GM23248 (cell line): ENCODE measurements at regions not wholly inside any gene's neighbourhood (a gene's known extent, or its start where the extent isn't known, plus 50 kb on each side); places are given as distances from the start of the nearest gene placed in this dataset.

Experiments
- DNase-seq: peaks from one replicate; pipeline ENCODE4 v3.0.0-alpha.2; 2015
- H2AFZ ChIP-seq: fragments of 200-600 bp; sonication (generic); 2 replicates; pipeline ENCODE4 v1.6.1; 2016; ENCODE audit warnings: antibody characterized with exemption
- H3F3A ChIP-seq: fragments of 200-600 bp; sonication (generic); 2 replicates; pipeline ENCODE4 v1.6.1; 2016; ENCODE audit warnings: mild to moderate bottlenecking, antibody characterized with exemption, mixed run types; ENCODE audit not compliant: insufficient read depth
- H3K27ac ChIP-seq: fragments of 200-600 bp; sonication (generic); 2 replicates; pipeline ENCODE4 v1.5.1; 2016; ENCODE audit warnings: mild to moderate bottlenecking
- H3K27me3 ChIP-seq: fragments of 200-600 bp; sonication (generic); replicated peaks from 2 replicates; pipeline ENCODE4 v1.6.1; 2016; ENCODE audit warnings: mild to moderate bottlenecking; ENCODE audit not compliant: insufficient read depth
- H3K36me3 ChIP-seq: fragments of 200-600 bp; sonication (generic); 2 replicates; pipeline ENCODE4 v1.6.1; 2016; ENCODE audit warnings: low read depth, mild to moderate bottlenecking
- H3K4me1 ChIP-seq: fragments of 200-600 bp; sonication (generic); 2 replicates; pipeline ENCODE4 v1.6.1; 2016; ENCODE audit warnings: mild to moderate bottlenecking; ENCODE audit not compliant: insufficient read depth
- H3K4me2 ChIP-seq: fragments of 200-600 bp; sonication (generic); one replicate; pipeline ENCODE4 v1.6.1; 2016; ENCODE audit warnings: mild to moderate bottlenecking; ENCODE audit not compliant: unreplicated experiment
- H3K4me3 ChIP-seq: fragments of 200-600 bp; sonication (generic); 2 replicates; pipeline ENCODE4 v1.5.1; 2016; ENCODE audit warnings: mild to moderate bottlenecking
- H3K79me2 ChIP-seq: fragments of 200-600 bp; sonication (generic); 2 replicates; pipeline ENCODE4 v1.6.1; 2016; ENCODE audit warnings: mild to moderate bottlenecking; ENCODE audit not compliant: insufficient read depth
- H3K9ac ChIP-seq: fragments of 200-600 bp; sonication (generic); 2 replicates; pipeline ENCODE4 v1.6.1; 2016; ENCODE audit warnings: mild to moderate bottlenecking
- H3K9me2 ChIP-seq: fragments of 200-600 bp; sonication (generic); 2 replicates; pipeline ENCODE4 v1.6.1; 2016; ENCODE audit warnings: mixed run types, mild to moderate bottlenecking, moderate library complexity; ENCODE audit not compliant: insufficient read depth
- H3K9me3 ChIP-seq: fragments of 200-600 bp; sonication (generic); one replicate; pipeline ENCODE4 v1.6.1; 2017; ENCODE audit warnings: low read depth
- H4K20me1 ChIP-seq: fragments of 200-600 bp; sonication (generic); 2 replicates; pipeline ENCODE4 v1.6.0; 2016; ENCODE audit not compliant: insufficient read depth
- EZH2 ChIP-seq: fragments of 200-600 bp; sonication (generic); IDR thresholded peaks from 2 replicates; pipeline ENCODE4 v1.6.1; 2018; ENCODE audit warnings: antibody characterized with exemption, mild to moderate bottlenecking; ENCODE audit not compliant: insufficient read depth, poor library complexity, severe bottlenecking
- EZH2phosphoT487 ChIP-seq: fragments of 200-600 bp; sonication (generic); IDR thresholded peaks from 2 replicates; pipeline ENCODE4 v1.6.1; 2018; ENCODE audit warnings: antibody characterized with exemption, moderate library complexity, mild to moderate bottlenecking, low read depth; ENCODE audit not compliant: insufficient read depth
- WGBS, 2 experiments: methylation state at CpG; one replicate each; pipeline ENCODE4 v1.1.6; 2015 to 2017; ENCODE audit warnings: low lambda C conversion rate in 2 of 2, low coverage in 1 of 2; ENCODE audit errors: missing lambda C conversion rate in 2 of 2; 5-methylcytosine and 5-hydroxymethylcytosine counted together
- in situ Hi-C: fragments of 300-500 bp; cut with MboI; formaldehyde crosslinking; loops from 2 replicates; pipeline ENCODE4 v1.15.0; 2020

DNA sequence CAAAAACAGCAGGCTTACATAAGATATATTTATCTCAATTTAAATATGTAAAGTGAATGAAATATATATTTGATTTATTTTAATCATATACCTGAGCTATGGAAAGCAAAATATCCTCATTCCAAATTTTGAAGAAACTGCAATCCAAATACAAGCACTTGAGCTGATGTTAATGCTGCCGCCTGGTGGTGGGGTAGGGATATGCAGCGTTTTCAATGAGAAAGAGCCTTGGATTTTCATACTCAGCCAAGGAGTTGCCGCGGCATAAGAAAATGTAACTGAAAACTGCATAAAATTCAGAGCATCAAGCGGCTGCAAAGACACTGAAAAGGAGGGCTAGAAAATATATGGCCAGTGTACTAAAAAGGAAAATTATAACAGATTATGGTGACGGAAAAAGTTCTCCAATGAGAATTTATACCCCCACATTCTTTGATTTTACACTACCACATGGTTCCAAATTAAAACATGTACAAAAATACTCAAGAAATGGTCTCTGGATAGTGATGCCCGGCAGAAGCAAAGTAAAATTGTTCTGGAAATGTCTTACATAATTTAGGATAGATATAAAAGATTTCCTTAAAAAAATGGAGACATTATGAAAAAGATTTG is 660.3 kb upstream of the PITX2 start:
- H3K79me2 ChIP-seq, result no peaks in the 10 kb centered on the region
- H2AFZ ChIP-seq, result peak overlapping the region; percentile 64
- no peaks in the 10 kb centered on the region for H4K20me1 ChIP-seq
- WGBS, 2 experiments, result 28 to 29% methylated on average over 7 of the region's 7 CpGs
- in situ Hi-C loops, result no loop called here
- TF ChIP-seq EZH2, result no peak
- no peak for TF ChIP-seq EZH2phosphoT487
- no peak overlapping the region for H3K9ac ChIP-seq
- peak overlapping the region; percentile 31 for H3K4me2 ChIP-seq
- DNase-seq, result peak; percentile 56
- no peaks in the 10 kb centered on the region for H3K9me2 ChIP-seq
- H3K4me3 ChIP-seq, result peak overlapping the region; percentile 30; the same call in 1 of the 2 replicates
- H3F3A ChIP-seq, result no peaks in the 10 kb centered on the region
- H3K4me1 ChIP-seq, result 0 out of 2 replicates have a peak, but pooled peaks cover 4% of the 10 kb centered on the region
- no peaks in the 10 kb centered on the region for H3K9me3 ChIP-seq
- no peaks in the 10 kb centered on the region for H3K27me3 ChIP-seq
- H3K36me3 ChIP-seq, result no peaks in the 10 kb centered on the region
- no peak overlapping the region for H3K27ac ChIP-seq

GRCh38 chr4:111296466-111296865 is 673.6 kb upstream of the PITX2 start:
- Histone ChIP-seq H3K36me3 (no peaks in the 10 kb centered on the region), H3K9me3 (no peaks in the 10 kb centered on the region), H3K4me3 (no peak overlapping the region), H2AFZ (no peak overlapping the region), H4K20me1 (no peaks in the 10 kb centered on the region), H3K9ac (no peak overlapping the region), H3F3A (no peaks in the 10 kb centered on the region), H3K4me1 (no peaks in the 10 kb centered on the region), H3K27ac (no peak overlapping the region), H3K79me2 (no peaks in the 10 kb centered on the region), H3K4me2 (no peak overlapping the region), H3K9me2 (no peaks in the 10 kb centered on the region), H3K27me3 (no peaks in the 10 kb centered on the region)
- no peak for TF ChIP-seq EZH2
- no peak for TF ChIP-seq EZH2phosphoT487
- no peak for DNase-seq
- in situ Hi-C loops, result no loop called here
- 89 to 95% methylated on average over 1 of the region's 1 CpG for WGBS, 2 experiments

- H3K36me3 ChIP-seq, result no peaks in the 10 kb centered on the region; the same call in 1 of the 2 replicates
- no peaks in the 10 kb centered on the region for H4K20me1 ChIP-seq
- no peaks in the 10 kb centered on the region for H3K9me2 ChIP-seq
- H3K4me3 ChIP-seq, result no peak overlapping the region
- DNase-seq, result no peak
- no peaks in the 10 kb centered on the region for H3F3A ChIP-seq
- H3K4me1 ChIP-seq, result no peaks in the 10 kb centered on the region
- no peak overlapping the region for H2AFZ ChIP-seq
- in situ Hi-C loops, result no loop called here
- peaks cover 4% of the 10 kb centered on the region for H3K9me3 ChIP-seq
- no peak for TF ChIP-seq EZH2phosphoT487
- TF ChIP-seq EZH2, result no peak
- H3K79me2 ChIP-seq, result no peaks in the 10 kb centered on the region
- no peak overlapping the region for H3K27ac ChIP-seq
- H3K4me2 ChIP-seq, result no peak overlapping the region
- H3K9ac ChIP-seq, result no peak overlapping the region
- no peaks in the 10 kb centered on the region for H3K27me3 ChIP-seq
Measured at GRCh38 chr4:111303806-111304205, 680.9 kb upstream of the PITX2 start.

- Histone ChIP-seq H3K9ac (no peak overlapping the region), H3K9me2 (no peaks in the 10 kb centered on the region; the same call in 1 of the 2 replicates), H3K4me2 (peak overlapping the region; percentile 69), H3F3A (peaks cover 17% of the 10 kb centered on the region; the same call in 1 of the 2 replicates), H3K79me2 (no peaks in the 10 kb centered on the region), H3K4me3 (peak overlapping the region; percentile 33; the same call in 1 of the 2 replicates), H2AFZ (peak overlapping the region; percentile 51), H3K9me3 (no peaks in the 10 kb centered on the region), H3K4me1 (peaks cover 27% of the 10 kb centered on the region), H4K20me1 (no peaks in the 10 kb centered on the region), H3K27ac (peak overlapping the region; percentile 34), H3K36me3 (no peaks in the 10 kb centered on the region), H3K27me3 (no peaks in the 10 kb centered on the region)
- in situ Hi-C loops, result no loop called here
- 56 to 60% methylated on average over 6 of the region's 6 CpGs for WGBS, 2 experiments
- peak; percentile 47 for DNase-seq
- TF ChIP-seq EZH2 (no peak), EZH2phosphoT487 (no peak)
Measured at GRCh38 chr4:111323496-111323895, 700.6 kb upstream of the PITX2 start.
